ENCODE measurements at regions not wholly inside any gene's neighbourhood (a gene's known extent, or its start where the extent isn't known, plus 50 kb on each side); places are given as distances from the start of the nearest gene placed in this dataset.

DNA sequence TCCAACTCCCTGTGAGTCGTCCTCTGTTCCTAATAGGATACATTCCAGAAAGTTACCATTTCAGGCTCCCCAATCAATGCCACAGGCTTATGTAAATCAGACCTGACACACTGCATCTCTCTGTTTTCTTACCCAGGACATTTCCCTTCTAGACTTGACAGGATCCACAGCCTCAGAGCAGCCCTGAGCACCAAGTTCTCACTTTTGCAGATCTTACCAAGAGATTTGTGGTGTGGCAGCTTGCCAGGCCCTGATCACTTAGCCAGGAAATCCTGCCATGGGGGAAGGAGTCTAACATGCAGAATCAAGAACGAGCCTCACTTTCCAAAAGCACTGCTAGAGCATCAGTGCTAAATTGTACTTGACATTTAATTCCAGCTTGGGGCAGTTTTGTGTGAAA, 202.9 kb downstream of the TBX15 start:
- TF ChIP-seq, protein P1, sequence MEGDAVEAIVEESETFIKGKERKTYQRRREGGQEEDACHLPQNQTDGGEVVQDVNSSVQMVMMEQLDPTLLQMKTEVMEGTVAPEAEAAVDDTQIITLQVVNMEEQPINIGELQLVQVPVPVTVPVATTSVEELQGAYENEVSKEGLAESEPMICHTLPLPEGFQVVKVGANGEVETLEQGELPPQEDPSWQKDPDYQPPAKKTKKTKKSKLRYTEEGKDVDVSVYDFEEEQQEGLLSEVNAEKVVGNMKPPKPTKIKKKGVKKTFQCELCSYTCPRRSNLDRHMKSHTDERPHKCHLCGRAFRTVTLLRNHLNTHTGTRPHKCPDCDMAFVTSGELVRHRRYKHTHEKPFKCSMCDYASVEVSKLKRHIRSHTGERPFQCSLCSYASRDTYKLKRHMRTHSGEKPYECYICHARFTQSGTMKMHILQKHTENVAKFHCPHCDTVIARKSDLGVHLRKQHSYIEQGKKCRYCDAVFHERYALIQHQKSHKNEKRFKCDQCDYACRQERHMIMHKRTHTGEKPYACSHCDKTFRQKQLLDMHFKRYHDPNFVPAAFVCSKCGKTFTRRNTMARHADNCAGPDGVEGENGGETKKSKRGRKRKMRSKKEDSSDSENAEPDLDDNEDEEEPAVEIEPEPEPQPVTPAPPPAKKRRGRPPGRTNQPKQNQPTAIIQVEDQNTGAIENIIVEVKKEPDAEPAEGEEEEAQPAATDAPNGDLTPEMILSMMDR (IDR thresholded peaks at IDR 0.05): no peak
- no peak for TF ChIP-seq POLR2A (IDR thresholded peaks at IDR 0.05)
- no peak overlapping the region for H3K27ac ChIP-seq
- H3K27me3 ChIP-seq: no peaks in the 10 kb centered on the region
- ATAC-seq (no peak), DNase-seq (no peak)
- H3K4me1 ChIP-seq: no peaks in the 10 kb centered on the region
- H3K9me3 ChIP-seq: no peaks in the 10 kb centered on the region
- no peaks in the 10 kb centered on the region for H3K36me3 ChIP-seq
- 31% methylated on average over 2 of the region's 2 CpGs for WGBS (ENCODE audit: insufficient coverage, low coverage, low lambda C conversion rate, missing lambda C conversion rate)
- intact Hi-C loops (cut with DNase I): no loop called here
- no peak overlapping the region for H3K4me3 ChIP-seq

DNA sequence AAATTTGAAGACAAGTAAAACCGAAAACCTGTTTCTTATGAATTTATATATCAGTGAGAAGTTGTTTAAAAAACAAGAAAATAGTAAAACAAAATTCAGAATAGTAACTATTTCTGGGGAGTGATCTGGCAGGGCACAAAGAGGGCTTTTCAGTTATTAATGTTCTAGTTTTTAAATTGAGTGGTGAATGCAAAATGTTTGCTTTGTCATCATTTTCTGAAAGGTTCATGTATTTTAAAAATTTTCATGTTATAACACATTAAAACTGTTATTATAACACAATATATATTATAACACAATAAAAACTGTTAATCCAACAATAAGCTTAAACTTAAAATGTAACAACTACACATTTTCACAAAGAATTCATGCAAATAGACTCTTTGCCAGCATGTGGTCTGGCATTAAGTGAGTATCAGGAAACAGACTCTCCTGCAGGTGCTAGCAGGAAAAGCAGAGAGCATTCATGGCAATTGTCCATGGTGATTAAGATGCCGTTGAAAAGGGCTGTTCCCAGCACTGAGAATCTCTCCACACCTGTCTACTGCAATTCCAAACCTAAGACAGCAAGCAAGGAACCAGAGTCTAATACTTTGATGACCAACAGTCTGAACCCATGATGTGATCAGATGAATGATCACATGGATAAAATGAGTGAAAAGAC, 204.9 kb downstream of the TBX15 start:
- Histone ChIP-seq H3K27me3 (no peaks in the 10 kb centered on the region), H3K27ac (no peak overlapping the region), H3K9me3 (no peaks in the 10 kb centered on the region), H3K36me3 (no peaks in the 10 kb centered on the region), H3K4me3 (no peak overlapping the region), H3K4me1 (no peaks in the 10 kb centered on the region)
- no peak for TF ChIP-seq POLR2A (IDR thresholded peaks at IDR 0.05)
- no peak for DNase-seq
- WGBS (ENCODE audit: insufficient coverage, low coverage, low lambda C conversion rate, missing lambda C conversion rate): 54% methylated on average over 2 of the region's 2 CpGs
- intact Hi-C loops (cut with DNase I): no loop called here
- no peak for ATAC-seq

GRCh38 chr1:118773656-118774055, 214.5 kb downstream of the TBX15 start:
- Histone ChIP-seq H3K27me3 (no peaks in the 10 kb centered on the region), H3K36me3 (no peaks in the 10 kb centered on the region), H3K4me1 (no peaks in the 10 kb centered on the region), H3K9me3 (no peaks in the 10 kb centered on the region), H3K4me3 (no peak overlapping the region), H3K27ac (no peak overlapping the region)
- no peak for ATAC-seq
- TF ChIP-seq, protein P1 (IDR thresholded peaks at IDR 0.05): no peak
- TF ChIP-seq POLR2A (IDR thresholded peaks at IDR 0.05): no peak
- 50% methylated on average over 1 of the region's 1 CpG for WGBS (ENCODE audit: insufficient coverage, low coverage, low lambda C conversion rate, missing lambda C conversion rate)
- intact Hi-C loops (cut with DNase I): no loop called here
- no peak for DNase-seq

DNA sequence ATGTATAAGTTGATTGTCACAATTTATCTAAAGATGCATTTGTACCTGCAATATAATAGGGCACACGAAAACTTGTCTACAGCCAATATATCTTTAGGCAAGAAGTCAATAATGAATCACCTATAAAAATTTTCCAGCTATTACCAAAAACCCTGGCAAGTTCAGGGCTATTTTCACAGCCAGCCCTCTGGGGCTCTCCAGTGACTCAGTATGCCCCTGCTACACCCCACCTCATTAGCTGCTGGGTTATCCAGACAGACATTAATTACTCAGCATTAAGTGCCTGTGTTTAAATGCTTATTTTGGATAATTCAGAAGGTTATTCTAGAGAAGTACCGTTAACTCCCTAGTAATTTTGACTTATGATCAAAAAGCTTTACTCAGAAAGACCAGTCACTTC, 220.2 kb downstream of the TBX15 start:
- Histone ChIP-seq H3K27me3 (no peaks in the 10 kb centered on the region), H3K4me3 (no peak overlapping the region), H3K9me3 (peaks cover 0 to 3% (median 0%) of the 10 kb centered on the region in 4 donors), H3K27ac (no peak overlapping the region), H3K4me1 (no peaks in the 10 kb centered on the region), H3K36me3 (no peaks in the 10 kb centered on the region)
- WGBS (ENCODE audit: insufficient coverage, low coverage, low lambda C conversion rate, missing lambda C conversion rate): 49% methylated on average over 2 of the region's 2 CpGs
- DNase-seq (no peak), ATAC-seq (no peak)
- intact Hi-C loops (cut with DNase I): no loop called here
- TF ChIP-seq, protein P1 (IDR thresholded peaks at IDR 0.05): no peak
- no peak for TF ChIP-seq POLR2A (IDR thresholded peaks at IDR 0.05)

GRCh38 chr1:118753976-118754375, 234.2 kb downstream of the TBX15 start:
- Histone ChIP-seq H3K4me1 (no peaks in the 10 kb centered on the region), H3K36me3 (no peaks in the 10 kb centered on the region), H3K27me3 (no peaks in the 10 kb centered on the region), H3K9me3 (no peaks in the 10 kb centered on the region), H3K4me3 (no peak overlapping the region), H3K27ac (no peak overlapping the region)
- WGBS (ENCODE audit: insufficient coverage, low coverage, low lambda C conversion rate, missing lambda C conversion rate): 50% methylated on average over 1 of the region's 1 CpG
- intact Hi-C loops (cut with DNase I): no loop called here
- DNase-seq (no peak), ATAC-seq (no peak)
- no peak for TF ChIP-seq POLR2A (IDR thresholded peaks at IDR 0.05)
- TF ChIP-seq, protein P1 (IDR thresholded peaks at IDR 0.05): no peak
